ENCODE measurements at regions not wholly inside any gene's neighbourhood (a gene's known extent, or its start where the extent isn't known, plus 50 kb on each side); places are given as distances from the start of the nearest gene placed in this dataset.
A peak's percentile ranks its signal among the peaks of the same experiment; 100 is the strongest.

DNA sequence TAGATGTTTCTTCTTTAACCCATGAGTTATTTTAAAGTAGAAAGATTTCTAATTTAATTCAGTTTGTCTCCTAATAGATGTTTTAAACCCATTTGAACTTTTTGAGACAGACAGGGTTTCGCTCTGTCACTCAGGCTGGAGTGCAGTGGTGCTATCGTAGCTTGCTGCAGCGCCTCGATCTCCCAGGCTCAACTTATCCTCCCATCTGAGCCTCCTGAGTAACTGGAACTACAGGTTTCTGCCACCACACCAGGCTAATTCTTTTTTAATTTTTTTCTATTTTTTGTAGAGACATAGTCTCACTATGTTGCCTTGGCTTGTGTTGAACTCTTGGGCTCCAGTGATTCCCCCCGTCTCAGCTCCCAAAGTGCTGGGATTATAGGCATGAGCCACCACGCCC is 53.0 kb upstream of the RAB18 start:
- no peak for DNase-seq
- intact Hi-C loops (cut with DNase I) = no loop called here

DNA sequence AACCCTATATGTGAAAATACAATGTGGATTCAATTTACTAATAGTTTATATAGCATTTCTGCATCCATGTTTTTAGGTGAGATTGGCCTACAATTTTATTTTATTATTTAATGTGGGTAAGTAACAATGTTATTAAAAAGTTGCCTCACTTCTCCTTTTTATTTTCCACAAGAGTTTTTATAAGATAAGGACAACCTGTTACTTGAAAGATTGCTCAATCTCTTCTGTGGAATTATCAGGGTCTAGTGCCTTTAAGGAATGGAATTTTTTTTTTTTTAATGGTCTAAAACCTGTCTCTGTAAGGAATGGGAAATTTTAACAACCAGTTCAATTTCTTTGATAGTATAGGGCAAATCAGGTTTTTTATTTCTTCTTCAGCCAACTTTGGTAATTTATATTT is 53.9 kb upstream of the RAB18 start:
- no peak for DNase-seq
- intact Hi-C loops (cut with DNase I) = no loop called here

DNA sequence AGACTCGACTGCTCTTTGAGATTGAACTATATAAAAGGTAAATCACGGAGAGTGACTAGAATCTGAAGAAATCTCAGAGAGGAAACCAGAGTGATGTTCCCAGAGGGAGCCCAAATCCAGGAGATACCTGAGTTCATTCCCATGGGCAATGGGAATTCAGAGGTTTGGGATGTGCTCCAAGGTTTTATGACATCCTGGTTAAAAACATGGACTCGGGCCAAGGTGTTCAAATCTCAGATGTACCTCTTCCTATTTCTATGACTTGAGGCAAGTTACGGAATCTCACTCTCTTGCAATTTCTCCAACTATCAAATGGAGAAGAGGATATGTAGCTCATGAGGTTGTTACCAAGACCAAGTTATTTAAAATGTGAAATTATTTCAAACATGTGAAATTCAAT is 54.5 kb upstream of the RAB18 start:
- intact Hi-C loops (cut with DNase I) = loop anchor here (5.0 to 10.0 kb wide), 3 partner anchors 208 to 935 kb away; no protein-coding TSS in a partner anchor
- no peak for DNase-seq

DNA sequence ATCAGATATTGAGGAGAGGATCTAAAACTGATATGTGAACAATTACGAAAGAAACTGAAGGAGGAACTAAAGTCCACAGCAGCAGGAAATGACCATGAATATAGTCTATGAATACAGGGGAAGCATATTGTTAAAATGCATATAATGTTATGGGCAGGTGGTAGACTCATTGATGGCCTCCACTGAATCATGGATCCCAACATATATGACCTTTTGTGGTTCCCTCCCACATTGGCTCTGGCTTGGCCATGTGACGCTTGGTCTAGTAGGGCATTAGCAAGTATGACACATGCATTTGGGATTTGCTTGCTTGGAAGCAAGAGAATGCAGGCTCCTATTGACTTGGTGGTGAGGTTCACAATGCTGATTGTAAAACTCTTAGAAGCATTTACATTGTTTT is 55.2 kb upstream of the RAB18 start:
- intact Hi-C loops (cut with DNase I) = loop anchor here (5.0 to 10.0 kb wide), 3 partner anchors 208 to 936 kb away; no protein-coding TSS in a partner anchor
- no peak for DNase-seq

DNA sequence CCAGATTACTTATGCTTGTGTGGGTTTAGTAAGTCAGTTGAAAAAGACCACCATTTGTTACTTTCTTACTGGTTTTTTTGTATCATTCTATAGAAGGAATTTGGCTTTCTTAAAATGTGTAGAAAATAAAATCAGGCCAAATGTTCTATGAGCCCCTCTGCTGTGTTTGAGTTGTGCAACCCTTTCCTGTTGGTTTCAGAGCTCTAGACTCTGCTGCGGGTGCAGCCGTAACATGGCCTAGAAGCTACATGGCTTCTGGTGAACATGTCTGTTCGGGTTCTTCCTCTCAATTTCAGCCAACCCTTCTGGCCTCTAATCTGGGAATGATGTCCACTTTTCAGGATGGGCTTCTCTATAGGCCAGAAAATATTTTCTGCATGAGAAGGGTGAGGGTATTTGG is 56.6 kb upstream of the RAB18 start:
- no peak for DNase-seq
- intact Hi-C loops (cut with DNase I) = loop anchor here (5.0 to 10.0 kb wide), 3 partner anchors 210 to 937 kb away; no protein-coding TSS in a partner anchor

DNA sequence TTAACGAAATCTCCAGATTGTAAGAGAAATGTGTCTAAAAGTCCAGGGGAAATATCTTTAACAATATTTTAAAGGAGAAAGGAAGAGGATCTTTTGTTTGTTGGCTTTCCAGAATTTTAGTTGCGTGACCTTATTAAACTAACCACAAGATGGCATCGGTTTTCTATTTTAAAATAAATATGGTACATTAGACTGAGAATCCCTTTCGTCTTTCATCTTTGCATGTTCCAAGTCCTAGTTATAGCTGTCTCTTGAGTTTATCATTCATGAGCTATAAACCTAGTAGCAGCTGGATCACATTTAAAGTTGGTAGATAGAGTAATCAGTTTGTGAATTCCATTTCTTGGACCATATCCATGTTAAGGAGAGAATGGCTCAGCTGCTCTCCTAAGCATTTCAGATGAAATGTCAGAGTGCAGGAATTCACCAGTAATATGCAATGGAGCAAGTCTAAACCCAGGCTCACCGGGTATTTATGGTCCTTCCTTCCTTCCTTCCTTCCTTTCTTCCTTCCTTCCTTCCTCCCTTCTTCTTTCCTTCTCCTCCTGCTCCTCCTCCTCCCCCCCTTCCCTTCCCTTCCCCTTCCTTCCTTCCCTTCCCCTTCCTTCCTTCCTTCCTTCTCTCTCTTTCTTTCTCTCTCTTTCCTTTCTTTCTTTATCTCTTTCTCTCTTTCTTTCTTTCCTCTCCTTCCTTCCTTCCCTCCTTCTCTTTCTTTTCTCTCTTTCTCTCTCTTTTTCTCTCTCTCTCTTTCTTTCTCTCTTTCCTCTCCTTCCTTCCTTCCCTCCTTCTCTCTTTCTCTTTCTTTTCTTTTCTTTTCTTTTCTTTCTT is 57.8 kb upstream of the RAB18 start:
- no peak for DNase-seq
- intact Hi-C loops (cut with DNase I) = loop anchor here (5.0 to 10.0 kb wide), 3 partner anchors 211 to 938 kb away; no protein-coding TSS in a partner anchor

DNA sequence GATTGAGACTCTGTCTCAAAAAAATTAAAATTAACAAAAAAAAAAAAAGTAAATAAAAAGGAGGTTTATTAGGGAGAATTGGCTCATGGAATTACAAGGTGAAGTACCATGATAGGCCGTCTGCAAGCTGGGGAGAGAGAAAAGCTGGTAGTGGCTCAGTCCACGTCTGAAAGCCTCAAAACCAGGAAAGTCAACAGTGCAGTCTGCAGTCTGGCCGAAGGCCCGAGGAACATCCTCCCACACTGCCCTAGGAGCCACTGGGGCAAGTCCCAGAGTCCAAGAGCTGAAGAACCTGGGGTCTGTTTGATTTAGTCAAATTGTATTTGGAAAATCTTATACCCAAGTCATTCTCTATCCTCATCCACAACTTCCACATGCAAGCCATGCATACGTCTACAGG is 59.0 kb upstream of the RAB18 start:
- intact Hi-C loops (cut with DNase I) = loop anchor here (2.0 to 10.0 kb wide), 4 partner anchors 212 to 940 kb away; no protein-coding TSS in a partner anchor
- DNase-seq = no peak

DNA sequence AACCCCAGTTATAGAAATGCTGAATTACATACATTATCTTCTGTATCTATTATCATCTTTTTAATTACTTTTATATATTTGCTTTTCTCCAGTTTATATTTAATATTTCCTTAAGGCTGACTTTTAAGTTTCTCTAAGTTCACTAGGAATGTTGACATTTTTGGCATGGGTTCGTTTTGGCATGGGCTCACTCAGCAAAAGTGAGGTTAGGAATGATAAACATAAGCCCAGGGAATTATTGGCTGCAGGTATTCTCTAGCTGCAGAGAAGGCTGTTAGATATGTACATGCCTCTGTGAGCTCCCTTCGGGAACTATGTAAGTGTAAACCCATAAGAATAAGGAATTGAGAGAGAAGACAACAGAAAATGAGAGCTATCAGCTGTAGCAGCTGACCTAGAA is 63.6 kb upstream of the RAB18 start:
- intact Hi-C loops (cut with DNase I) = loop anchor here (10.0 kb wide), 1 partner anchor 944 kb away; no protein-coding TSS in a partner anchor
- DNase-seq = no peak

DNA sequence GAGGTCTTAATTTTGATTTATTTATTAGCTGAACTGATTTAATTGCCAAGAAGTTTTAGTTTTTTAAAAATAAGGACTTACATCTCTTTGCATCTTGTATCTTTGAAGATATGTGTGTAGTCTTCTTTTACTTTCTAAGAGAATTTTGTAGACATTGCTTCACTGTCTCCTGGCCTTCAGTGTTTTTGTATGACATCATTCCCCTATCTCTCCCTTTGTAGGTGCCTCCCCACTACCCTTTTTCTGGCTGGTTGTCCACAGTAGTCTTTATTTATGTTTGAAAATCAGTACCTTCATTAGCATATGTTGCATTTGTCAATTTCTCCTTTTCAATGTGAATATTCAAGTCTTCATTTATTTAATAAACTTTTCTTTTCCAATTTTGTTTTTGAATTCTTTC is 64.1 kb upstream of the RAB18 start:
- intact Hi-C loops (cut with DNase I) = loop anchor here (10.0 kb wide), 1 partner anchor 945 kb away; no protein-coding TSS in a partner anchor
- DNase-seq = no peak

DNA sequence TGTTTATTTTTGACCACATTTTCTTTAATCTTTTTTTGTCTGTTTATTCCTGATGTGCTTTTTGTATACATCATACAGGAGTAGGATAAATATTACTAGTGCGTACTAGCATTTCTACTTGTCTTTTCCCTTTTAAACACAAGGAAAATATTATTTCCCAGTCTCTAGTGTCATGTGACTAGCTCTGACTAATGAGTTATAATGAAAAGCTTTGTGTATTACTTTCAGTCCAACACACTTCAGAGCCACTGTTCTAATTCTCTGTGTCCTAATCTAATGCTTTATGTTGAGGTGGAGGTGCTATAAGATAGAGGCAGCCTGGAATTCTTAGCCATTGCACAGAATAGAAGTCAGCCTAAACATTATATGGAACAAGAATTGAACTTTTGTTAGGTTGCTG is 65.0 kb upstream of the RAB18 start:
- no peak for DNase-seq
- intact Hi-C loops (cut with DNase I) = no loop called here

DNA sequence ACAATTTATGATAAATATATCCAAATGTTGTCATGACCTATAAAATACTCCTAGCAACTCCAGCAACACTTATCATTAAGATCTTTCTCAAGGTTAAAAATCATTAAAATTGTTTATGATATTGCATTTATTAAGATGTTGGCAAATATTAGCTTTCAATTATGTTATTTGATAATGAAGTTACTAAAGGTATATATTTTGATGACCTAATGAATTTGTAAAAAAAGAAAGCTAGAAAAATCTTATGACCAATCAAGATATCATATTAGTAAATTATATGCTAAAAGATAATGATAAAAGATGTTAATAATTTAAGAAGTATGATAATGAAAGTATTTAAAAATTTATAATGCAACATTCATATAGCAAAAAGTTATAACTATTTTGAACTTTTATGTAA is 66.3 kb upstream of the RAB18 start:
- intact Hi-C loops (cut with DNase I) = no loop called here
- DNase-seq = no peak

DNA sequence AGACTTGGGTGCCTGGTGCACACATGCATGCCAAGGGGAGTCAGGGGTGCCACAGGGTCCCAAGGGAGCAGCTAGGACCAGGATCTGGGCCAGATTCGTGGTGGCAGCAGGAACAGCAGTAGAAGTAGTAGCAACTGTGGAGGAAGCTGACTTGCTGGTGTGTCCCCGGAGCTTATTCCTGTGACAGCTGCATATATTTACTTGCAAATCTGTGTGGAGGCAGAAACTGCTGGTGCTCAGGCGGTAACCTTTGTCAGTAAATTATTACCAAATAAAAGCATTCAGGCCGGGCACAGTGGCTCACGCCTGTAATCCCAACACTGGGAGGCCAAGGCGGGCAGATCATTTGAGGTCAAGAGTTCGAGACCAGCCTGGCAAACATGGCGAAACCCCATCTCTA is 67.4 kb upstream of the RAB18 start:
- no peak for DNase-seq
- intact Hi-C loops (cut with DNase I) = no loop called here

DNA sequence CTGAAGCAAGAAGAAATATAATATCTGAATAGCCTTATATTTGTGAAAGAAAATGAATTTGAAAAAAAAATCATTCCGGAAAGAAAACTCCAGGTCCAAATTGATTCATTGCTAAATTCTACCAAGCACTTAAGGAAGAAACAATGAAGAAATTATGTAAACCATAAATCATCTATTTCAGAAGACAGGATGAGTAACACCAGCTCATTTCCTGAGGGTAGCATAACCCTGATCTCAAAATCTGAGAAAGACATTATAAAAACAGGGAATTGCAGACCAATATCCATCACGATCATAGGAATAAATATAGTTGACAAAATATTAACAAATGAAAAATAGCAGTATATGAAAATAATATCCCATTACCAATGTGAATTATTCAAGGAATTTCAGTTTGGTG is 70.1 kb upstream of the RAB18 start:
- intact Hi-C loops (cut with DNase I) = no loop called here
- no peak for DNase-seq

DNA sequence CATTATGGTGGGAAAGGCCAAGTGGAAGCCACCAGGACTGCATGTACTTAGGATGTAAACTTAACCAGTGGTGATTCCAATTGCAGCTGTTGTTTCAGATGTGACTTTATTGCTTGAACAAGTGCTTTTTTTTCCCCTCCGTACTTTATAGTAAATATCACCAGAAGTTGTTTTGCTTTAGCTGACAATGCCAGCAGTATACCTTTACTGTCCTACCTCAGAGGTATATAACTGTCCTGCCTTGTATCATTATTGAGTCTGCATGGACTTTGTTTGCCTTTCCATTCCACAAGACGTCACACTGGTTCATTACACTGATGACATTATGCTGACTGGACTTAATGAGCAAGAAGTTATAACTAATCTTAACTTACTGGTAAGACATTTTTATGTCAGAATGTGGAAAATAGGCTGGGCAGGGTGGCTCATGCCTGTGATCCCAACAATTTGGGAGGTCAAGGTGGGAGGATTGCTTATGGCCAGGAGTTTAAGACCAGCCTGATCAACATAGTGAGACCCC is 77.1 kb upstream of the RAB18 start:
- DNase-seq = no peak
- intact Hi-C loops (cut with DNase I) = no loop called here

DNA sequence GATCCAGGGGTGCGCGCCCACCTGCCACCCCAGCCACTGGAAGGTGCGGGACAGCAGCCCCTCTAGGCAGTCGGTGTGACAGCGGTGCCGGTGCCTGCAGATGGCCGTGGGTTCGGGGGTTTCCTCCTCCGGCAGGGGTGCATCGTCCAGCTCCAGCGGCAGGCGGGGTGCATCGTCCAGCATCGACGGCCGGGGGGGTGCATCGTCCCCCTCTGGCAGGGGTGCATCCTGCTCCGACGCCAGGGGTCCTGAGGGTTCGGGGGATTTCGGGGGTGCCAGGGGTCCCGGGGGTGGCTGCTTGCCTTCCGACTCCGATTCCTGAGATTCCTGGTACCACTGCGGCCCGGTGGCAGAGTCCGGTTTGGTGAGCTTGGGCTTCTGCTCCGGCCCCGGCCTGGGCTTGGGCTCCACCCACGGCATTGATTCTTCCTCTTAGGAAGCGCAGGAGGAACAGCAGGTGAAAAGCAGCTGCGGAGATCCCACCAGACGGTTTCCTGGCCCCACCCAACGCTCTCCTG is 90.2 kb upstream of the RAB18 start:
- intact Hi-C loops (cut with DNase I) = no loop called here
- DNase-seq = peak in 3 of 10 donors; percentile 70 to 80 (median 75)

DNA sequence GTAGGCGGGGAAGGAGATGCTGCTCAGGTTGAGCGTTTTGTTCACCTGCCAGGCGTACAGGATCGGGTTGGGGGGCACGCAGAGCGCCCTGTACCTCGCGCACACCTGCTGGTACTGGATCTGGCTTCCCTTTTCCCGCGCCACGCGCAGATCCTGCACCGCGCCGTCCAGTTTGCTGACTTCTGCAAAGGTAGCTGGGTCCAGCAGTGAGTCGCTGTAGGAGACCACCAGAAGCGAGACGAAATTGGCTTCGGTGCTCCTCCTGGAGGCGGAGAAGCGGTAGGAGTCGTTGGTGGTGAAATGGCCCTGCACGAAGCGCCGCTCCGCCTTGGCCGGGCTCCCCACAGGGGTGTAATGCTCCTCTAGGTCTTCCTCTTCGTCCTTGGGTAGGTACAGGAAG is 90.7 kb upstream of the RAB18 start:
- intact Hi-C loops (cut with DNase I) = no loop called here
- DNase-seq = peak in 2 of 10 donors; percentile 60 to 75

DNA sequence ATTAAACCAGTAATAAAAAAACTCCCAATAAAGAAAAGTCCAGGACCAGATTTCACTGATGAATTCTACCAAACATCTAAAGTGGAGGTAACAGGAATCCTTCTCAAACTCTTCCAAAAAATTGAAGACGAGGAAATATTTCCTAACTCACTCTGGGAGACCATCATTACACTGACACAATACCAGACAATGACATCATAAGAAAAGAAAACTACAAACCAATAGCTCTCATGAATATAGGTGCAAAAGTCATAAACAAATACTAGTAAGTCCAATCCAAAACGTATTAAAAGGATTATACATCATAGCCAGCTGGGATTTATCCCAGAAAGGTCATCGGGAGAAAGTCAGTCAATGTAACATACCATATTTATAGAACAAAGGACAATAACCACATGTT is 94.0 kb upstream of the RAB18 start:
- intact Hi-C loops (cut with DNase I) = no loop called here
- no peak for DNase-seq

DNA sequence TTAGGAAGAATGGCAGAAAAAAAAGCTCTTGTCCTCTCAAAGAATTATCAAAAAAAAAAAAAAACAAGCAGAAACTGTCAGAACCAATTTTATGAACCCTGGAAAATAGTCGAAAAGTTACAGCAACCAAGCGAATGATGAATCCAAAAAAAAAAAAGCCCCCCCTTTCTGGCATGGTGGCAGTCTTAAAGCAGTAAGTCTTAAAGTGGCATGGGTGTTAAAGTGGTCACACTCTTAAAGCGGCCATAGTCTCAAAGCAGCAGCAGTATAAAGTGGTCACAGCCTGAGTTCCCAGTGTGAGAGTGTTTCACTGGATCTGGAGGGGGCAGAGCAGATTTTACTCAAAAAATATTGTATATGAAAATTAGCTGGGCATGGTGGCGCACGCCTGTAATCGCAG is 96.8 kb upstream of the RAB18 start:
- DNase-seq = no peak
- intact Hi-C loops (cut with DNase I) = no loop called here

DNA sequence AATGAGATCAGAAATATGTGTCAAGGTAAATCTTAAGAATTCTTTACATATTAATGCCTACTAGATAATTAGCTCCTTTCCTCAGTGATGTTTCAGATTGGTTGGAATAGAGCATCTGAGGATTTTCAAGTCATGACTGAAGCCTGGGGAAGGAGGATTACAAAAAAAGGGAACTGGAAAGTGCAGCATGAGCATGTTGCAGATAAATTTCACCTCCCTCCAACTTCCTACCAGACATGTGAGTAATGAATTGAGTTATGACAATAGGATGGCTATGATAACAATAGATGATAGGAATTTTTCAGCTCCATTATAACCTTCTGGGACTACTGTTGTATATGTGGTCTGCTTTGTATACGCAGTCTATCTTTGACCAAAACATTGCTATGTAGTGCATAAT is 104.2 kb upstream of the RAB18 start:
- no peak for DNase-seq
- intact Hi-C loops (cut with DNase I) = no loop called here

DNA sequence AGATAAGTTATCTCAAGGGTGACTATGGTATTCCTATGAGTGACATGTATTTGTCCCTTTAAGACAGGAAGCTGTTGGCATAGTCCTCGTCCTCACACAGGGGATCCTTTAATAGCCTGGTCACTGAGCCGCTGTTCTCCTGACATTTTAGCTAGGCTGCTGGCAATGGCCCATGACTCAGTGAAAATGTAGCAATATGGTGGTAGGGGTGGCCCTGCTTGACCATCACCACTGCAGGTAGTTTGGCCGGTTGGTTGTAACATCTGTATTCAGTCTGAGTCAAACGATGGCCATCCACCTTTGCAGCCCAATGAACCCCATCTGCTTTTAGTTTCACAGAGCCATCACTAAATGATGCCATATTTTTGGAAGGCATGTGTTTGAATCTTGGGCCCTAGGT is 110.1 kb upstream of the RAB18 start:
- DNase-seq = no peak
- intact Hi-C loops (cut with DNase I) = no loop called here

DNA sequence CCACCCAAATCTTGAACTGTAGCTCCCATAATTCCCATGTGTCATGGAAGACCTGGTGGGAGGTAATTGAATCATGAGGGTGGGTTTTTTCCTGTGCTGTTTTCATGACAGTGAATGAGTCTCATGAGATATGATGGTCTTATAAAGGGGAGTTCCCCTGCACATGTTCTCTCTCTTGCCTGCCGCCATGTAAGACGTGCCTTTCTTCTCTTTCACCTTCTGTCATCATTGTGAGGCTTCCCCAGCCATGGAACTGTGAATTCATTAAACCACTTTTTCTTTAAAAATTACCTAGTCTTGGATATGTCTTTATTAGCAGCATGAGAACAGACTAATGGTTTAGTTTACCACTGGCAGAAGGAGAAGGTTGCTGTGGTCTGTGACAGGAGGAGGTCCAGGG is 111.5 kb upstream of the RAB18 start:
- DNase-seq = no peak
- intact Hi-C loops (cut with DNase I) = no loop called here

DNA sequence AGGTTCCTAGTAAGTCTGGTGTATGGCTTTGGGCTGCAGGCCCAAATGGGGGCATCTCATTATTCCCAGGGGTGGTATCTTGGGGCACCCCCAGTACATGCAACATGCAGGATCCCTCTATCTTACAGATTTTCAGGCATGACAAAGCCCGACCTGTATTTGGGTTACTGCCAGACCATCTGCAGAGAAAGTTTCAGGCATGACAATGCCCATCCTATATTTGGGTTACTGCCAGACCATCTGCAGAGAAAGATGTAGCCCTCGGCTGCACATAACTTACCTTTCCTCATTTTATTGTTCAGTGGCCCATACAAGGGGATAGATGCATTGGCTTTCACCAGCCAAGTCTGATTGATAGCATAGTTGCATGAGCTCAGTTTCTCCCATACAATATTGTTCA is 112.2 kb upstream of the RAB18 start:
- DNase-seq = no peak
- intact Hi-C loops (cut with DNase I) = no loop called here

All from posterior cingulate gyrus (tissue), 11 donors.